ENCODE measurements at regions not wholly inside any gene's neighbourhood (a gene's known extent, or its start where the extent isn't known, plus 50 kb on each side); places are given as distances from the start of the nearest gene placed in this dataset.

GRCh38 chr11:112469376-112469775, 208.7 kb upstream of the PLET1 start:
- no peak for DNase-seq

DNA sequence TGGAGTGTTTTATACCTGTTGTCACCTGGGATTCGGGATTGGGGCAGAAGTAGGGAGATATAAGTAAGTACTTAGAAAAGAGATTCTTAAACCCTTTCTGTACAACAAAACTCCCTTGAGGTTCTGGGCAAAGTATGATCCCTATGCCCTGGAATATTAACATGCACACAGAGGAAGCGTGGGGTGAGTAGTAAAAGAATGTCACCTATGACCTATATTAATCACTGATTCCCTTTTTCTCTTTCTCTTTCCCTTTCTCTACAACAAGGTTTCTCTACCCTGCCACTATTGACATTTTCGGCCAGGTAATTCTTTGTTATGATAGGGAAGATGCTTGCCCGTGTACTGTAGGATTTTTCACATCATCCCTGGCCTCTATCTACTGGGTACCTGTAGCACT, 209.7 kb upstream of the PLET1 start:
- peak; percentile 2 for DNase-seq

DNA sequence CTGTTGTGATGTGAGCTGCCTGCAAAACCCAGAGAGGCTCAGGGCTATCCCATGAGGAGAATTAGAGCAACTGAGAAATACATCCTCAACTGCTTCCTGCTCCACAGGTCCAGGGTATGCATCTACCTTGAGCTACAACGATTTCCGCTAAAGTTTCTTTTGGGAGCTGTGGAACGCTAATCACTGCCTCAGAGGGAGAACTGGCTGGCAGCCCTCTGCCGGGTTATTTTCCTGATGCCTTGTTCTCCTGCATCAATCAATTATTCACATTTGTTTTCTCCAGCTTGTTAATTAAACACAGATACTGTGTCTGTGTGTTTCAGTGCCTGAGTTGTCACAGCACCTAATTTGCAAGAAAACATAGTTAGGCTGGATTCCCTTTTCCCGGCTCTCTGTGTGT, 211.1 kb upstream of the PLET1 start:
- DNase-seq: no peak

DNA sequence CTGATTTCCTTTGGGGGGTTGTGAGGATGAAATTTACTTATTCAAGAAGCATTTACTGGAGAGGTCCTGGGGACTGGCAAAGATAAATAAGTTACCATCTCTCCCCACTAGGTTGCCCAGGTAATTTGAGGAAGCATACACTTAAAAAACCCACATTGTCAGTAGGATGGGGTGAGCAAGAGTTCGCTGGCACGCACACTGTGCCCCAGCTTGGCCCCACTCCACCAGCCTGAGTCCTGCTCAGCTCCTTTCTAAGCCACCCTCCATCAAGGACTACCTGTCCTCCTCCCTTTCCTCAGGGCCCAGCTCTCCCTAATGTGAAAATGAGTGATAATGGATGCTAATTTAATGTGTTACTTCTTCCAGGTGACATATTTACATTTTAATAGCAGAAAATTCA, 216.5 kb upstream of the PLET1 start:
- no peak for DNase-seq

DNA sequence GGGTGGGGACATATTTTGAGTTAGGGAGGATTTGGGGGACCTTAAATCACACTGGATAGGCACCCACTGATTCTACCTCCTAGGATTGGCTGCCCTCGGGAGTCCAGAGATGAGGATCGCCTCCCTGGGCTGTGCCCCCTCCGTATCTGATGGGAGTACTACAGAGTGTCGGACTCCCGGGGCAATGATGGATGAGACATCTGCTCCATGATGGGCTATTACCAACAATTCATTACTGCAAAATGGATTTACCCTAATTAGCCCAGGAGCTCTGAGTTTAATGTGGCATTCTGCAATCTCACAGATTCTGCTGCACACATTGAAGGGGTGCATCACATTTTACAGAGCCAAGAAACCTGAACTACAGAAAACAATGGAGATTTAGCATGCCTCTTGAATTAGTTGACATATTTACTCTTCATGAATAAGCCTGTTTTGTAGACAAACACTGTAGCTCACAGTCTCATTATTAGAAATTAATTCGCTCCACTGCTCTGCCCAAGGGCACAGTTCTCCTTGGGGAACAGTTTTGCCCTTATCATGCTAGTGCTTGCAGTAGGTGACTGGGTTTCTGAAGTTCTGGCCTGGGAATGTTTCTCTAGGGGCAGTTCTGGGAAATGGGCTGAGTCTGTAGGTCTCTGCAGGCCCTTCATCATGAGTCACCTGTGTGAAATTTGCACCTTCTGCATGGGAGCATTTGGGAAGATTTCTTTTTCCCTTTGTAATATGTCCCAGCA, 217.1 kb upstream of the PLET1 start:
- DNase-seq: no peak

DNA sequence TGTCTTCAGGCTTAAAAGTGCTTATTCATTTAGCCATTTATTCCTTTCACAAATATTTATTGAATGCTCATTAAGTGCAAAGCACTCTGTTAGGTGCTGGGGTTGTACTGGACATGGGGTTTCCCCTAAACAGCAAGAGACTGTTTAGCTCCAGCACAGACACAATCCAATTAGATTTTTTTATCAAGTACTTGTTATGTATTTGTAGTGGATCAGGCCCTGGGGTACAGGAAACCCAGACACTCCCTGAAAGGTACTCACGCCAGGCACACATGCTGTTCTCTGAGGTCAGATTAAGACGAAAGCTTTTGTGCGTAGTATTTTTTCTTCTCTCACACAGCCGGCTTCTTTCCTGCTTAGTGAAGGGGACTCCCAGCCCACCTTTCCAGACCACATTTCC, 218.1 kb upstream of the PLET1 start:
- no peak for DNase-seq

DNA sequence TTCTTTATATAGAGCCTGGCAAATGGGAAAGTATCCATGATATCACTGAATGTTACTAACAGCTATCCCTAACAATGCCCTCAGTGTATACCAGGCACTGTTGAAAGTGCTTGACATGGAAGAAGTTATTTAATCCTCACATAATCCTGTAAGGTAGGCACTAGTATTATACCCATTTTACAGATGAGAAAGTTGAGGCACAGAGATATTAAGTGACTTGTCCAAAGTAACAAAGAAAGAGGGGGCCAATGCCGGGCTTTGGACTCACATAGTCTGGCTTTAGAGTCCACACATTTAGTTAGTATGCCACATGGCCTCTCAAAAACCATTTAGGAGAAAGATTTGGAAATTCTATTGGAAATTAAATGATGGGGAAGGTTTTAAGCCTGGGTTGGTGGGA, 220.8 kb upstream of the PLET1 start:
- DNase-seq: no peak

GRCh38 chr11:112481893-112482292, 221.2 kb upstream of the PLET1 start:
- no peak for DNase-seq

- DNase-seq: no peak
These were observed 224.6 kb upstream of the PLET1 start for GRCh38 chr11:112485280-112485679.

DNA sequence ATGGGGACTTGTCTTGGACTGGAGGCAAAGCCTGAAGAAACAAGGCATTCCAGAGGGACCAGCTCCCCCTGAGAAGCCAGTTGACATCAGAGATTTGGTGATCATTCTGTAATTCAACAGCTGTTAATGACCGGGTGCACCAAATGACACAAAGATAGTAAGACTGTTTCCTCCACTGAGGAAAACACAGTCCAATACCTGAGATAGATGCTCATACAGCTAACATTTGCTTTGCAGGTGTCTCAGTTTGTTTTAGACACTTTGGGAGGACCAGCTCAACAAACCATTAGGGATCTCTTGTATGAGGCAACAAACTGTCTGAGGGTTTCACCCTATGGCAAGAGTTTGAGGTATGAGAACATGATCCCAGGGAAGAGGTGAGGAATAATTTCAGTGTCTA, 237.2 kb upstream of the PLET1 start:
- no peak for DNase-seq

DNA sequence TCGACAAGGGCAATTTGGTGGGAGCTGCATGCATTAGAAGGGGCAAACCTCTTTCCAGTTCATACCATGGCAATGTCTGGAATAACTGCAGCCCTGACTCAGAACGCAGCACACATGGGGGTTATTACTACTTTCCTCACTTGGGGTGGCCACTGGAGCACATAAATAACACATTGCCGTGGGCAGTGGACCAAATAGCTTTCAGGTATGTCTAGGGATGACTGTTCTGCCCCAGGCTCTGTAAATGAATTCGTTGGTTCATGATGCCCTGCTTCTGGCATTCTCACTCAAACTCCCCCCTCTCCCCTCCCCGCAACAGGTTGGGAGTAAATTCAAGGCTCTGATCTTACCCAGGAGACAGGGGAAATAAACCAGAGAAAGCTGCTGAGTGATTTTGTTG, 238.0 kb upstream of the PLET1 start:
- DNase-seq: no peak

GRCh38 chr11:112499153-112499880, 238.7 kb upstream of the PLET1 start:
- DNase-seq: peak; percentile 36

DNA sequence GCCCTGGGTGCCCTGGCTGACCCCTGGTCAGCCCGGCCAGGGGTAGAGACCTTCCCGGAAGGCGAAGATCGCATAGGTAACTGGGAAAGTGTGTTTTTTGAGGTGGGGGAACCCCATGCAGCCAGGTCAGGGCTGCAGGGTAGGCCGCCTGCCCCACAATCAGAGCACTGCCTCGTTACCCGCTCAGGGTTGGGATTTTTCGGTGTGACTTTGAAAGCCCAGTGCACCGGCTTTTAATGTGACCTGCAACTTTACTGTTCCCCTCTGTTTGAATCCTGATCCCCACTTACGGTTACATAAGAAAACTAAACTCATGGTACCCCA, 239.2 kb upstream of the PLET1 start:
- DNase-seq: no peak

GRCh38 chr11:112503410-112503809, 242.8 kb upstream of the PLET1 start:
- DNase-seq: no peak

DNA sequence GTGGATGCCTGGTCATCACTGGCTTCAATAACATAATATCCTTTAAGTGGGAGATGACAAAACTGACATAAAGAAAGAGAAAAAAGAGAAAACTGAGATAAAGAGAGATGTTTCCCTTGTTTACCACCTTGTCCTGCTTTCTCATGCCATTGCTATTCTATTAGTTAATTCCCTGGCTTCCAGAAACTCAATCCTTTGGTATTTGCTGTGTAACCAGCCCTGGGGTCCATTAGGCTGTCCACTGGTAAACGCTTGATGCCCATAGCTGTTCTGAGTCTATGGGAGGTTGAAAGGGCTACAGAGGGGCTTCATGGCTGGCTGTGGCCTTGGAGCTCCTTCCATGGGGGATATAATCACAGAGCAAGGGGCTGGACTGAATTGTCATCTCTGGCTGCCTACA, 243.4 kb upstream of the PLET1 start:
- DNase-seq: no peak

DNA sequence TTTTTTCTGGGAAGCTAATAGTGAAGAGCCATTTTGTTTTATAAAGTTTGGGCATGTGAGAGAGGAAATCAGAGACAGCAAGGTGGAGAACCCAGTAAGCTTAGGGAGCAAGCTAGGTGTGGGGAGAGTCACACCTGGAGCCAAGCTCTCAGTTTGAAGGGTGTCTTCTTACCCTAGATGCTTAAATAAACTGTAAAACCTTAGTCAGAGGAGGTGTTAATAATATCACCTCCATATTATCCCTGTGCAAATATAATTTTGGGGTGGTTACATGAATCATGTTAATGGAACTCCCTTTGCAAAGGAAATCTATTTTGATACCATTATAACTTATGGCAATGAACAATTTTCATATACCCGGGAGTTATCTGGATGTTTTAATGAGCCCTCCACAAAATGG, 246.2 kb upstream of the PLET1 start:
- no peak for DNase-seq

GRCh38 chr11:112507281-112507680, 246.6 kb upstream of the PLET1 start:
- no peak for DNase-seq

GRCh38 chr11:112508750-112509149, 248.1 kb upstream of the PLET1 start:
- DNase-seq: no peak

GRCh38 chr11:112509300-112509699, 248.6 kb upstream of the PLET1 start:
- no peak for DNase-seq

GRCh38 chr11:112511271-112511670, 250.6 kb upstream of the PLET1 start:
- DNase-seq: no peak

DNA sequence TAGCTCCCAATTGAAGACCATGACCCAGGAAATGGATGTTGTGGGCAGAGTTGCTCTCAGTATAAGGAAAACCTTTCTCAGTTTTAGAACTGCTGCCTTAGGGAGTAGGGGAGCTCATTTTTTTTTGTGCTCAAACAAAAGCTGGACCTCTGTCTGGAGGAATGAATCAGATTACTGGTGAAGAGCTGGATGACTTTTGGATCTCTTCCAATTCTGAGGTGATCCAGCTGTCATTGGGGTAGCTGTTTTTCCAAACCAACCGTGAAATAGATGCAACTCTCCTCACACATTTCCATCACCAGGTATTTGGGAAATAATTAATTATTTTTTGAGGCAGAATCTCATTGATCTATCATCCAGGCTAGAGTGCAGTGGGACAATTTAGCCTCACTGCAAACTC, 251.3 kb upstream of the PLET1 start:
- no peak for DNase-seq

DNA sequence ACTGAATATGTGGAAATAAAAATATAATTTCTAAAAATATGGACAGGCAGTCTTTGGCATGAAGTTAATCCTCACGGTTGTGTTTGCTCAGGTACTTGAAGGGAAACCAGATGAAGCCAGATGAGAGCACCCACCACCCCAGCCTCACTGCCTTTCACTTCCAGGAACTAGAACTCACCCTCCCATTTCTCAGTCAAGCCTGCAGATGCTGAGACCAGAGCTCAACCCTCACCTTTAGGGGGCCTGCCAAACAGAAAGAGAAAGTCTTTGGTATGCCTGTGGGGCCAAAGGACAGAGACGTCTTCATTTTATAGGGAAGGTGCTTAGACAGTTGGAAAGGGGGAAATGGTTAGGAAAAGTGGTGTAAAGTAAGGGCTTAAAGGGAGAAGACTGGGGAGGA, 252.8 kb upstream of the PLET1 start:
- no peak for DNase-seq

- no peak for DNase-seq
These were observed 253.5 kb upstream of the PLET1 start for GRCh38 chr11:112514011-112514740.

GRCh38 chr11:112516261-112516660, 255.6 kb upstream of the PLET1 start:
- DNase-seq: no peak

Measured in inflammatory macrophage treated with lipopolysaccharide for 4 hours (primary cell).